Skeletal muscle satellite cell (primary cell): ENCODE measurements at regions not wholly inside any gene's neighbourhood (a gene's known extent, or its start where the extent isn't known, plus 50 kb on each side); places are given as distances from the start of the nearest gene placed in this dataset.
"Not testable (repeated sequence)": the region's sequence is repeated elsewhere in the genome, so short reads cannot be mapped to it uniquely, and the experiment has no call there.

Experiments used
- H3K27me3 ChIP-seq: 2 replicates; pipeline ENCODE4 v1.7.0; 2013; ENCODE audit warnings: low read length; ENCODE audit not compliant: control insufficient read depth, insufficient read depth
- H3K36me3 ChIP-seq: 2 replicates; pipeline ENCODE4 v1.7.0; 2013; ENCODE audit warnings: mild to moderate bottlenecking, control low read depth, low read length; ENCODE audit not compliant: insufficient read depth
- H3K4me1 ChIP-seq: 2 replicates; pipeline ENCODE4 v1.7.0; 2013; ENCODE audit warnings: low read length; ENCODE audit not compliant: control insufficient read depth, insufficient read depth
- H3K4me2 ChIP-seq: 2 replicates; pipeline ENCODE4 v1.7.0; 2013; ENCODE audit warnings: mild to moderate bottlenecking, low read length
- H3K4me3 ChIP-seq: 2 replicates; pipeline ENCODE4 v1.7.0; 2013; ENCODE audit warnings: low read length
- H3K9ac ChIP-seq: 2 replicates; pipeline ENCODE4 v1.7.0; 2013; ENCODE audit warnings: mild to moderate bottlenecking, low read depth, low read length, moderate library complexity
- H3K9me3 ChIP-seq: replicated peaks from 2 replicates; pipeline ENCODE4 v1.7.0; 2013; ENCODE audit warnings: mild to moderate bottlenecking, control low read depth, low read length

- Histone ChIP-seq H3K27me3 (peaks cover 38% of the 10 kb centered on the region), H3K4me1 (peaks cover 12% of the 10 kb centered on the region)
- H3K4me2 ChIP-seq = not testable (repeated sequence)
Measured at GRCh38 chr5:172532439-172532838, 78.1 kb upstream of the SH3PXD2B start.

GRCh38 chr5:172531704-172532026 is 77.3 kb upstream of the SH3PXD2B start:
- Histone ChIP-seq H3K27me3 (peaks cover 46% of the 10 kb centered on the region), H3K4me1 (peaks cover 12% of the 10 kb centered on the region), H3K4me3 (no peak overlapping the region), H3K9me3 (no peaks in the 10 kb centered on the region), H3K36me3 (no peaks in the 10 kb centered on the region), H3K4me2 (no peak overlapping the region), H3K9ac (no peak overlapping the region)

More at GRCh38 chr5:172532439-172532838, 78.1 kb upstream of the SH3PXD2B start:
- H3K9me3 ChIP-seq, H3K9ac ChIP-seq, H3K36me3 ChIP-seq, H3K4me3 ChIP-seq: not testable (repeated sequence)

GRCh38 chr5:172530878-172531703 is 76.8 kb upstream of the SH3PXD2B start:
- H3K36me3 ChIP-seq = no peaks in the 10 kb centered on the region
- peaks cover 12% of the 10 kb centered on the region for H3K4me1 ChIP-seq
- no peaks in the 10 kb centered on the region for H3K9me3 ChIP-seq
- peaks cover 46% of the 10 kb centered on the region for H3K27me3 ChIP-seq
- H3K4me3 ChIP-seq = no peak overlapping the region
- no peak overlapping the region for H3K4me2 ChIP-seq
- H3K9ac ChIP-seq = no peak overlapping the region

- Histone ChIP-seq H3K4me3 (no peak overlapping the region), H3K9ac (no peak overlapping the region), H3K9me3 (no peaks in the 10 kb centered on the region), H3K4me1 (peaks cover 12% of the 10 kb centered on the region), H3K4me2 (no peak overlapping the region), H3K36me3 (no peaks in the 10 kb centered on the region), H3K27me3 (peaks cover 50% of the 10 kb centered on the region)
Measured at GRCh38 chr5:172530406-172530805, 76.1 kb upstream of the SH3PXD2B start.

DNA sequence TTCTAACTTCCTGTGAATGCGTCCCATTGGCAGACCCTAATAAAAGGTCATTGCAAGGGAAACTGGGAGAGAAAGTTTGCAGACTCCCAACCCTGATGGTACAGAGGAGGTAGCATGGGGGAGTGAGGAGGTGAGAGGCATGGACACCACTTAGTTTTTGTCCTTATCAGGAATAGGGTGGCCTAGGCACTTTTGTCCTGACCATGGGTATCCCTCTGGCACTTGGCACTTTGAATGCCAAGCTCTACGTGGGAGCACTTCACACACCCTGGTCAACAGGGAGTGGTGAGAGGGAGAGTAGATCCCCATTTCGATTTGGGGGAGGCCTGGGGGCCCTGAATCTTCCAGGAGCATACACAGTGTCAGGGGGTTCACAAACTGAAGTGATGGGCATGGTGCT is 75.6 kb upstream of the SH3PXD2B start:
- H3K9ac ChIP-seq = no peak overlapping the region
- H3K4me1 ChIP-seq = peaks cover 12% of the 10 kb centered on the region
- H3K4me3 ChIP-seq = no peak overlapping the region
- H3K36me3 ChIP-seq = no peaks in the 10 kb centered on the region
- H3K9me3 ChIP-seq = no peaks in the 10 kb centered on the region
- peaks cover 54% of the 10 kb centered on the region for H3K27me3 ChIP-seq
- no peak overlapping the region for H3K4me2 ChIP-seq

DNA sequence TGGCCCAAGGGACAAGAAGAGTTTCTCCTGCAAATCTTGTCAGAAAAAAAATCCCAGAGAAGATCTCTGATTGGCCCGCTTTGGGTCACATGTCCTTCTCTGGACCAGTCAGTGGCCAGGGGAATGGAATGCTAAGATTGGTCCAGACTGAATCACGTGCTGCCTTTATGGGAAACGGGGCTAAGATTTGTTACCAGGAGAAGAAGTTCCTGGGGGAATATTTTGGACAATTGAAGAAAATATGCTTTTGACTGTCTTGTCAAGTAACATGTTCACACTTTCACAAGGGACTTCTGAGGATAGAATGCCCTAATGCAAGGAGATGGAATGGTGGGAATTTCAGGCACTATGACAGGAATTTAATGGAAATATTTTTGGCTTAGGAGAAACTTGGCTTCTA is 74.1 kb upstream of the SH3PXD2B start:
- H3K27me3 ChIP-seq = peaks cover 55% of the 10 kb centered on the region
- H3K4me3 ChIP-seq = no peak overlapping the region
- peaks cover 4% of the 10 kb centered on the region for H3K4me1 ChIP-seq
- H3K36me3 ChIP-seq = no peaks in the 10 kb centered on the region
- H3K4me2 ChIP-seq = no peak overlapping the region
- H3K9ac ChIP-seq = no peak overlapping the region
- H3K9me3 ChIP-seq = no peaks in the 10 kb centered on the region

GRCh38 chr5:172527559-172527958 is 73.2 kb upstream of the SH3PXD2B start:
- no peak overlapping the region for H3K4me2 ChIP-seq
- H3K4me1 ChIP-seq = no peaks in the 10 kb centered on the region
- peaks cover 60% of the 10 kb centered on the region for H3K27me3 ChIP-seq
- H3K9me3 ChIP-seq = no peaks in the 10 kb centered on the region
- no peaks in the 10 kb centered on the region for H3K36me3 ChIP-seq
- H3K9ac ChIP-seq = no peak overlapping the region
- no peak overlapping the region for H3K4me3 ChIP-seq

DNA sequence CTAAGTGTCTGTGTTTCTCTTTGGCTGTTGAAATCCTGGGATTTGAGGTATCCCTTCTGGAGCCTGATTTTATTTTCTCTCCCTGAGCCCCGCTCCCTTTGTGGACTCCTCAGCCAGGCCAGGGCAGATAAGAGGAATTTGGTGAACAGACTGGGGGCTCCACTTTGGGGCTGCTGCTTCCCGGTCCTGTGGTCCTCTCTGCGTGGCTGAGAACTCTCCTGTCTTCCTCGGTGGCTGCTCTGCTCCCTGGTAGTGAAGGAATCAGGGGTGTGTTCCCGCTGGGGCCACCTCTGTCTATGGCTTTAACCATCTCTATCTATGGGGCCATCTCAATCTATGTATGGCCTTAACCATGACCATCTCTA is 71.7 kb upstream of the SH3PXD2B start:
- H3K4me2 ChIP-seq = no peak overlapping the region
- no peak overlapping the region for H3K9ac ChIP-seq
- no peaks in the 10 kb centered on the region for H3K9me3 ChIP-seq
- no peaks in the 10 kb centered on the region for H3K4me1 ChIP-seq
- no peaks in the 10 kb centered on the region for H3K36me3 ChIP-seq
- no peak overlapping the region for H3K4me3 ChIP-seq
- H3K27me3 ChIP-seq = peaks cover 60% of the 10 kb centered on the region

DNA sequence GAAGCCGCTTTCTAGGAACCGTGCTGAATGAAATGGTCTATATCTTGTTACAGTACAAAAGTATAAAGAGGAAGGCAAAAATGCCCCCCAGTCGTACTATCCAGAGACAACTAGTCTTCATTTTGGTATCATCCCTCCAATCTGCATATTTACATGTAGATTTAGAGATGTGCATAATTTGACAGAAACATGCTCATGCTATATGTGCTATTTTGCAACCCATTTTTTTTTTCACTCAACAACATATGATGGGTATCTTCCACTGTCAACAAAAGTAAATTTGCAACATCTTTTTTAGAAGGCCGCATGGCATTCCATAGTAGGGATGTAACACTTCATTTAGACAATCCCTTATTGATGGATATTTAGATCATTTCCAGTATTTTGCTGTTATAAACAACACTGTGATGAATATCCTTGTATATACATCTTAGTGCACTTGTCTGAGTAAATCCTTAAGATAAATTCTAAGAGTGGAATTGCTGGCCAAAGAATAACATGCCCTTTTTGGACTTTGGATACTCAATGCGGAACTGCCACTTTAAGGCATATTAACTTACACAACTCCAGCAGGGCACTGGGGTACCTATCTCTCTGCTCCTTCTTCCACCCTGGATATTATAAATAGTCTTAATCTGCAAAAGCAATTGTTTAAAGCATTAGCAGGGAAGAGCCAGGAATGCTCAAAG is 71.1 kb upstream of the SH3PXD2B start:
- peaks cover 56% of the 10 kb centered on the region for H3K27me3 ChIP-seq
- no peak overlapping the region for H3K9ac ChIP-seq
- H3K4me1 ChIP-seq = no peaks in the 10 kb centered on the region
- no peaks in the 10 kb centered on the region for H3K36me3 ChIP-seq
- no peaks in the 10 kb centered on the region for H3K9me3 ChIP-seq
- no peak overlapping the region for H3K4me3 ChIP-seq
- no peak overlapping the region for H3K4me2 ChIP-seq

DNA sequence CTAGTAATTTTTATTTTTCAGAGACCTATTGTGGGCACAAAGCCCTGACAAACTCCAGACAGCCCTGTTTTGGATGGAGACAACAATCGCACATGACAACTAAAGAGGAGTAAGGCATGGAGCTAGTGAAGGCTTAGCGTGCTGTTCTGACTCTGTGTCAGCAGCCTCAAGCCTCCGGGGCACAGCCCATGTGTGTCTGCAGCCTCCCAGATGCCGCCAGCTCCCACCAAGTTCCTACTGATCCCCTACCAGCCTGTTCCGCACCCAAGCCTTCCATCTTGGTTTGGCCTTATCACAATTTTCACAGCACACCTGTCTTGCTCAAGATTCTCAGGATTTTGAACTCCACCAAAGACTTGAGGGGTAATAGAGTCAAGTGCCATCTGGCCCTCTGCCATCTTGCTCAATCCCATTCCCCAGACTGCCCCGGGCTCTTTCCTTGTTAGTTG is 70.3 kb upstream of the SH3PXD2B start:
- Histone ChIP-seq H3K9me3 (no peaks in the 10 kb centered on the region), H3K4me3 (no peak overlapping the region), H3K4me2 (no peak overlapping the region), H3K27me3 (peaks cover 48% of the 10 kb centered on the region), H3K4me1 (no peaks in the 10 kb centered on the region), H3K36me3 (no peaks in the 10 kb centered on the region), H3K9ac (no peak overlapping the region)

DNA sequence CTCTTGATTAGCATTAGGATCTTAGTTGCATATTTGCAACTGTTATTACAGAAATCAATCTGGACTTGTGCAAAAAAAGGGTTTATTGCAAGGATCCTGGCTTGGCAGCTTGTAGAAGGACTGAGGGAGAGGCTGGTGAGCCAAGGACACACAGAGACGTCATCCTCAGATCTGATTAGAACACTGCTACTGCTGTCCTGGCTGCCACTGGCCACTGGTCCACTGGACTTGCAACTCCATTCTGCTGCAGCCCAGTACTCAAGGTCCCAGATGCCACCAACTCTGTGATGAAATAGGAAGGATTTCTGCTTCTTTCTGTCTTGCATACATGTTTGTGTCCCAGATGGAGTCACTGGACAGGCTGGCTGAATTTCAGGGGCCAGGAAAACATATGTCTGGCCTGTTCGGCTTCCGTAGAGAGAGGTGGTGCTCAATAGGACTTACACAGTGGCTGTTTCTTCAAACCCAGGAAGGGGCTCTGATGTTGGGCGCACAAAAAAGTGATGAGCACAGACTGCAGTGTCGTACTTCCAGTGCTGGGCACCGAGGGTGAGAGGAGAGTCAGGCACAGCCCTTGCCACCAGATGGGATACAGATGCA is 68.9 kb upstream of the SH3PXD2B start:
- Histone ChIP-seq H3K4me3 (no peak overlapping the region), H3K9me3 (no peaks in the 10 kb centered on the region), H3K27me3 (peaks cover 43% of the 10 kb centered on the region), H3K4me1 (no peaks in the 10 kb centered on the region), H3K9ac (no peak overlapping the region), H3K36me3 (no peaks in the 10 kb centered on the region), H3K4me2 (no peak overlapping the region)
